OCI-LY1 (cell line): ENCODE measurements at regions not wholly inside any gene's neighbourhood (a gene's known extent, or its start where the extent isn't known, plus 50 kb on each side); places are given as distances from the start of the nearest gene placed in this dataset.

Experiments
- H2AFZ ChIP-seq: fragments of 200-600 bp; sonication (generic), shearing (Covaris generic); 2 replicates; pipeline ENCODE4 v1.6.0; 2014; ENCODE audit warnings: antibody characterized with exemption, mild to moderate bottlenecking, low read length
- H3F3A ChIP-seq: fragments of 200-600 bp; sonication (generic), shearing (Covaris generic); 2 replicates; pipeline ENCODE4 v1.6.0; 2014; ENCODE audit warnings: mild to moderate bottlenecking, antibody characterized with exemption, low read length, moderate library complexity; ENCODE audit not compliant: insufficient read depth
- H3K27ac ChIP-seq: fragments of 200-600 bp; sonication (generic); 2 replicates; pipeline ENCODE4 v1.5.1; 2014; ENCODE audit warnings: low read length, mixed run types, mild to moderate bottlenecking, low read depth; ENCODE audit not compliant: poor library complexity, severe bottlenecking
- H3K27me3 ChIP-seq: fragments of 200-600 bp; sonication (generic); 2 replicates; pipeline ENCODE4 v1.6.0; 2014; ENCODE audit warnings: antibody characterized with exemption, mild to moderate bottlenecking, low read length, moderate library complexity; ENCODE audit not compliant: insufficient read depth
- H3K36me3 ChIP-seq: fragments of 200-600 bp; sonication (generic); 2 replicates; pipeline ENCODE4 v1.6.1; 2014; ENCODE audit warnings: mild to moderate bottlenecking, antibody characterized with exemption, low read length, moderate library complexity, mixed read lengths; ENCODE audit not compliant: insufficient read depth
- H3K4me1 ChIP-seq: fragments of 200-600 bp; sonication (generic); 2 replicates; pipeline ENCODE4 v1.5.1; 2014; ENCODE audit warnings: mild to moderate bottlenecking, low read length, moderate library complexity; ENCODE audit not compliant: insufficient read depth, severe bottlenecking
- H3K4me2 ChIP-seq: fragments of 200-600 bp; sonication (generic), shearing (Covaris generic); 2 replicates; pipeline ENCODE4 v1.6.1; 2014; ENCODE audit warnings: low read length
- H3K4me3 ChIP-seq: fragments of 200-600 bp; sonication (generic); 2 replicates; pipeline ENCODE4 v1.5.1; 2014; ENCODE audit warnings: low read length, low read depth, mild to moderate bottlenecking, mixed read lengths; ENCODE audit not compliant: poor library complexity, severe bottlenecking
- H3K79me2 ChIP-seq: fragments of 200-600 bp; shearing (Covaris generic); 2 replicates; pipeline ENCODE4 v1.6.1; 2016; ENCODE audit warnings: mixed run types, low read length, mixed read lengths; ENCODE audit not compliant: insufficient read depth
- H3K9ac ChIP-seq: fragments of 200-600 bp; sonication (generic), shearing (Covaris generic); 2 replicates; pipeline ENCODE4 v1.6.1; 2014; ENCODE audit warnings: mild to moderate bottlenecking, low read length, mixed read lengths
- H3K9me2 ChIP-seq: fragments of 200-600 bp; sonication (generic), shearing (Covaris generic); 2 replicates; pipeline ENCODE4 v1.6.1; 2014; ENCODE audit warnings: low read depth, mild to moderate bottlenecking, low read length, mixed read lengths
- H3K9me3 ChIP-seq: fragments of 200-600 bp; shearing (Covaris generic); 2 replicates; pipeline ENCODE4 v1.6.1; 2014; ENCODE audit warnings: low read length, mixed read lengths
- H4K20me1 ChIP-seq: fragments of 200-600 bp; sonication (generic), shearing (Covaris generic); 2 replicates; pipeline ENCODE4 v1.6.0; 2016; ENCODE audit warnings: mild to moderate bottlenecking, low read length; ENCODE audit not compliant: insufficient read depth
- CTCF ChIP-seq: fragments of 200-600 bp; sonication (generic), shearing (Covaris generic); IDR thresholded peaks from 2 replicates; pipeline ENCODE4 v1.5.1; 2017; ENCODE audit warnings: mild to moderate bottlenecking, antibody characterized with exemption, low read length, moderate library complexity, mixed read lengths
- EZH2 ChIP-seq: fragments of 200-600 bp; sonication (generic), shearing (Covaris generic); IDR thresholded peaks from 2 replicates; pipeline ENCODE4 v1.8.0; 2017; ENCODE audit warnings: borderline replicate concordance, mixed run types, mild to moderate bottlenecking, antibody characterized with exemption, low read length, moderate library complexity, mixed read lengths

- H3K9ac ChIP-seq = no peak overlapping the region
- no peaks in the 10 kb centered on the region for H3K27me3 ChIP-seq
- H2AFZ ChIP-seq = no peak overlapping the region
- H4K20me1 ChIP-seq = no peaks in the 10 kb centered on the region
- H3K9me3 ChIP-seq = no peaks in the 10 kb centered on the region
- H3K79me2 ChIP-seq = no peaks in the 10 kb centered on the region
- no peaks in the 10 kb centered on the region for H3K9me2 ChIP-seq
- no peaks in the 10 kb centered on the region for H3K4me1 ChIP-seq
- no peaks in the 10 kb centered on the region for H3K36me3 ChIP-seq
- H3F3A ChIP-seq = no peaks in the 10 kb centered on the region
- no peak overlapping the region for H3K4me2 ChIP-seq
- no peak overlapping the region for H3K27ac ChIP-seq
- TF ChIP-seq CTCF = no peak
- no peak for TF ChIP-seq EZH2
- H3K4me3 ChIP-seq = no peak overlapping the region
Measured at GRCh38 chr6:147042679-147043078, 161.5 kb upstream of the STXBP5 start.

- H3K27ac ChIP-seq = no peak overlapping the region
- no peaks in the 10 kb centered on the region for H3K27me3 ChIP-seq
- H3F3A ChIP-seq = no peaks in the 10 kb centered on the region
- no peaks in the 10 kb centered on the region for H3K36me3 ChIP-seq
- no peaks in the 10 kb centered on the region for H3K79me2 ChIP-seq
- H3K4me3 ChIP-seq = no peak overlapping the region
- H4K20me1 ChIP-seq = no peaks in the 10 kb centered on the region
- no peaks in the 10 kb centered on the region for H3K4me1 ChIP-seq
- TF ChIP-seq CTCF (no peak), EZH2 (no peak)
- H3K9me2 ChIP-seq = no peaks in the 10 kb centered on the region
- no peak overlapping the region for H3K4me2 ChIP-seq
- H2AFZ ChIP-seq = no peak overlapping the region
- H3K9me3 ChIP-seq = no peaks in the 10 kb centered on the region
- no peak overlapping the region for H3K9ac ChIP-seq
Measured at GRCh38 chr6:147043994-147044477, 160.2 kb upstream of the STXBP5 start.

GRCh38 chr6:147046141-147046877, 157.9 kb upstream of the STXBP5 start:
- TF ChIP-seq CTCF (no peak), EZH2 (no peak)
- H3K4me2 ChIP-seq = no peak overlapping the region
- no peak overlapping the region for H3K9ac ChIP-seq
- no peaks in the 10 kb centered on the region for H3K36me3 ChIP-seq
- no peak overlapping the region for H3K4me3 ChIP-seq
- no peaks in the 10 kb centered on the region for H3K9me3 ChIP-seq
- H3K79me2 ChIP-seq = no peaks in the 10 kb centered on the region
- H3K9me2 ChIP-seq = no peaks in the 10 kb centered on the region
- no peak overlapping the region for H2AFZ ChIP-seq
- H3K27me3 ChIP-seq = no peaks in the 10 kb centered on the region
- H3K4me1 ChIP-seq = no peaks in the 10 kb centered on the region
- H3F3A ChIP-seq = no peaks in the 10 kb centered on the region
- H3K27ac ChIP-seq = no peak overlapping the region
- H4K20me1 ChIP-seq = no peaks in the 10 kb centered on the region
